HG03442 (cell line): ENCODE measurements at regions not wholly inside any gene's neighbourhood (a gene's known extent, or its start where the extent isn't known, plus 50 kb on each side); places are given as distances from the start of the nearest gene placed in this dataset.

ENCODE experiments used
- ATAC-seq: cut with Tn5 transposase; IDR thresholded peaks from one replicate; pipeline ENCODE4 v1.9.1; 2021; ENCODE audit warnings: mild to moderate bottlenecking, moderate library complexity; ENCODE audit not compliant: unreplicated experiment

DNA sequence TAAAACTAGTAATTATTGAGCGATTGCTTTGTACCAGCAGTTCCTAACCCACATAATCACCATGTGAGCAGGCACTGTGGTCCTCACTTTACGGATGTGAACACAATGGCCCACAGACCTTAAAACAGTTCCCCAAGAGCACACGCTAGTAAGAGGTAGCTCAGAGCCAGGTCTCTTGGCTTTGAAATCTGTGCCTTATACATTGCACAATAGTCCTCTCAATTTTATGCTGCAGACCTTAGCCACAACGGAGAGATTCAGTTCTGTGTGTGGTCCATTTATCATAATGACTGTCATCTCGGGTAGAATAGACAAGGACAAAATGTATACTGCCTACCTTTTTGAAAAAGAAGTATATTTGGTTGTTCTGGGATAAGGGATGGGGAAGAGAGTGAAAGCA is 289.0 kb upstream of the ANKRD55 start:
- ATAC-seq, result no peak

DNA sequence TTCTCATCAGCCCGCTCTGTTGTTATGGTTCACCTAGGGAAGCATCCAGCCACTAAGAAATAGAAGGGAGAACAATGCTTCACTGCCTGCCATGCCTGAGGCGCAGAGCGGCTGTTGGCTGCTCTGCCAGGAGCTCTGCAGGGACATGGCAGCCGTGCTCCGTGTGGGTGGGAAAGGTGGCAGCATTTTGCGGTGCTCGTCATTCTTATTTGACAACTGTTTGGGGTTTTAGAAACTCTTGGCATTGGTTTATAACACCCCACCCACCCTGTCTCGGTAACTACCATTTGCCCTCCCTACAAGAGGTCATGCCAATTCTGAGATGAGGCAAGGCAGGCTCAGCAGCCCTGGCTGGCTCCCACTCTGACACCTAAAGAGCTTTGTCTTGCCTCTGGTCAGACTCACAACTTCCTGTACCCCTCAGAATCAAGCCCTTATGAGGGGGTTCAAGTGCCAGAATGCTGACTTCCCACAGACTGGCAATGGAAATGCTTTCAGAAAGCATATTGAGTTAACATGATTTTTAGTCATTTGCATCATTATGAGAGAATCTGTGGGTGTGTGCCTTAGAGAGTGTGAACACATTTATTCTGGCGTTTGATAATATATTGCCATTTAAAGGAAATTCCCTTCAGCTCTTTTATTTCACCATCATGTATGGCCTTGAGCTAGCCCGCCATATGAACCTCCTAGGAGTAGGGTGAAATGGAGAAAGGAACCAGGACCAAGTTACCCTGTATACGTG is 288.0 kb upstream of the ANKRD55 start:
- no peak for ATAC-seq

DNA sequence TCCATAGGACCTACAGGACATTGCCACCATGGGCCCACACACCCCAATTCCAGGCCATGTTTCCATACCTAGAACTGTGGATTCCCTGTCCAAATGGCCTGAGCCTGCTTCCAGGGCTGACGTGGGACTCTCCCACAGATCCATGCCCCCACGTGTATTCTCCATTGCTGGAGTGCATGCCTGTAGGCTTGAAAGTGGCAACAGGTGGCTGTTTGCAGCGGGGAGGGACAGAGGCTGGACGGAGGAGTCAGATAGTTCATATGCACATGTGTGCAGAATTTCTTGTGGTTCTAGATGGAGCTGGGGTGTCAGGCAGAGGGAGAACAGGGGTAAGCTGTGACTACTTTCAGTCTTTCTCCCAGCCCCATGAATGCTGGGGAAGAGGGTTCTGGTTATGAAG is 285.7 kb upstream of the ANKRD55 start:
- no peak for ATAC-seq

DNA sequence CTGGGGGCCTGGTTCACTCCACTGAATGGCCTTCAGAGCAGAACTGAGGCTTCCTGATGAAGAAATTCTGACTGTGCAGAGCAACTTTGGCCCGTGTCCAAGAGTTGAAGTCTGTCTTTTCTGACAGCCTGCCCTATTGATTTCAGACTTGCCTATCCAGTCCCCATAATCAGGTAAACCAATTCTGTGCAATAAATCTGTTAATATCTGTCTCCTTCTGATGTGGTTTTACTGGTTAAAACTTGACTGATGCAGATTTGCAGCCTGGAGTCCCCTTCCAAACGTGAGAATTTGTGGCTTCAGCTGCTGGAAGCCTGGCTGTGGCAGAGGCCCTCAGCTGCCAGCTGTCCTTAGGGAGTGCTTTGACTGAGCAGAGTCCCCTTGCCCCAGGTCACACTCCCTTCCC is 283.9 kb upstream of the ANKRD55 start:
- ATAC-seq, result no peak

DNA sequence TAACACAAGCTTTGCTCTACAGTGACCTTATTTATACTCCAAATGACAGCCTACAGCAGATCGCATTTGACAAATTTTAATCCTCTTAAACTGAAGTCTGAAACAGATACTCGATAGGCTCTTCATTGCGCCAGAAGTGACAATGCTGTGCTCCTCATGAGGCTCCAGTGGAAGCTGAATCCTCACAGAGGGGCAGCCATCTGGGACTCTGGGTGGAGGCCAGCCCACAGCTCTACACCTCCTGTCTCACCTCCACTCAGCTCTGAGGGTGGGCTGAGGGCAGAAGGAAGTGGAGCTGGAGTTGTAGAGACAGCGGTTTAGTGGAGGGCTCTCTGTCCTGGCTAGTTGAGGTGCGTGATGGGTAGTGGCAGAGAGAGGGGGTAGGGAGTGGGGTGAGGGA is 283.3 kb upstream of the ANKRD55 start:
- ATAC-seq, result no peak

DNA sequence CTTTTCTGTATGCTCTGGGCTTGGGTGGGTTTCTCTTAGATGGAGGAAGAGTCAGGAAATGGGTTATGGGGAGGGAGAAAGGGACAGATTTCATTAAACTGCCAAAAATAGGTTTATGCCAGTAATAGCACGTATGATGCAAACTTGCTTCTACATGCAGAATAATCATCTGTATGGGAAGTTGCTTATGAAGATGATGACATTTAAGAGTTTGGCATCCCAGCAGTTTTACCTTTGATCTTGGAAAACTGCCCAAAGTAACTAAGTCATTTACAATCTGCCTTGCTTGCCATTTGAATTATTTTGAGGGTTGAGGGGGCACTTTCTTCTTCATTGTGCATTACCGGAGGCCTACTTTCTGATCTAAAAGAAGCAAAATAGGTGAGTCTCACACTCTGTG is 282.9 kb upstream of the ANKRD55 start:
- no peak for ATAC-seq

DNA sequence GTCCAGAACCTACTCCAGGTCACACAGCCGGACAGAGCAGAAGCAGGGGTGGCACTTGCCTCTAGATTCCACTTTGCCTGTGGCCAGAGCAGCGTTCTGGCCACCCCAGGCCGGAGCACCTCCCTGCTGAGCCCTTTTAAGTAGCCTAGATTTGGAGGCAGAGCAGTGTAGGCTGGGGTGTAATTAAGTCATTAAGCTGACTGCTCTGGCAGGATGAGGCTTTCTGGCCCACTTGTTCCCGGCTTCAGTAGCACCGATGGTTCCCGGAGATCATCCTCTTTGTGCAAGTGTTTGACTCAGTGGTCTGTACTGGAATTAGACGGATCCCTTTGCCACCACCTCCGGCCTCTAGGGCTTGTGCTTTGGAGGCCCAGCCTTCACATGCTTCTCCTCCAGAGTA is 281.9 kb upstream of the ANKRD55 start:
- ATAC-seq, result no peak

DNA sequence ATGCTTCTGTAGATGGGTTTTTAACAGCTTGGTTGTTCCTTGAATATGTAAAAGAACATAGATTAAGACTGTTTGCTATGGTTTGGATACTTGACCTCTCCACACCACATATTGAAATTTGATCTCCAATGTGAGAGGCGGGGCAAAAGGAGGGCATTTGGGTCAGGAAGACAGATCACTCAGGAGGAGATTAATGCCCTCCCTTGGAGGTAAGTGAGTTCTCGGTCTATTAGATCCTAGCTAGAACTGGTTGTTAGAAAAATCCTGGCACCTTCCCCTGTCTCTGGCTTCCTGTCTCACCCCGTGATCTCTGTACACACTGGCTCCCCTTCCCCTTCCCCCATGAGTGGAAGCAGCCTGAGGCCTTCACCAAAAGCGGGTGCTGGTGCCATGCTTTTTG is 281.1 kb upstream of the ANKRD55 start:
- ATAC-seq, result no peak

DNA sequence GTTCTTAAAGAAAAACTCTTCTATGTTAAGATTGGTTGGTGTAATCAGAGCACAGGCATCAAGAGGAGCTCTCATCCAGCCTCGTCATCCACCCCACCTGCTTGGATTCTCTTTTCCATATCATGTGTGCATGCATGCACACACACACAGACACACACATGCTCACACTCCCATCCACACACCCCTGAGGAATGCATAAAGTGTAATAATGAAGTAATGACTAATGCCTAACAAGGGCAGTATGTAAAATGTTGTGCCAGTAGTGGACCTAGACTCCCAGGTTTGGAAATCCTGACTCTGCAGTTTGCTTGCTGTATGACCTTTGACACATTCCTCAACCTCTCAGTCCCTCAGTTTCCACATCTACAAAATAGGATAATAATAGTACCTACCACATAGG is 280.0 kb upstream of the ANKRD55 start:
- no peak for ATAC-seq

DNA sequence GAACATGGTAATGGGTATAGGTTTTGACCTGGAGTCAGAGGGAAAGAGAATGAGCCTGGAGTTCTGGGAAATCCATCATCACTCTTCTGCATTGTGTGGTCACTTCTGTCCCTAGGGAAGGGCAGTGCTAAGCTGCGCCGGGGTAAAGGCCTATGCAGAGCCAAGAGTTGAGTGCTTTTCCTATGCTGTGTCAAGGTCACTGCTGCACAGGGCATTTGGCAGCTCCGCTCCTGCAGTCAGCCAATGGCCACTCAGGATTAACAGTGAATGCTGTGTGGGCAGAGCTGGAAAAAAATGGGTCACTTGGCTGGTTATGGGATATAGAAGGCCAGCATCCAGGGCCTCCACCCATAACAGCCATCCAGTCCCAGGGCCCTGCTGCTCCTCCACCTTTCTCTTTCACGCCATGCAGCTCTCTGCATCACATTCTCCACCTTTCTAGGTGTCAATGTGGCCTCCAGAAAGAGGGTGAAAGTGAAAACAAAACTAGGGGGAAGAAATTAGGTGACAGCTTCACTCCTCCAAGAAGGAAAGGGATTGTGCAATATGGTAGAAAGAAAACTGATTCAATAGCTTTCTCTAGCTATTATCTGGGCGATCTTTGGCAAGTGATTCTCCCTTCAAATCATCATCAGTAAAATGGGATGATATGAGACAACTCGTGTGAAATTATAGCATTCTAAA is 279.3 kb upstream of the ANKRD55 start:
- no peak for ATAC-seq

DNA sequence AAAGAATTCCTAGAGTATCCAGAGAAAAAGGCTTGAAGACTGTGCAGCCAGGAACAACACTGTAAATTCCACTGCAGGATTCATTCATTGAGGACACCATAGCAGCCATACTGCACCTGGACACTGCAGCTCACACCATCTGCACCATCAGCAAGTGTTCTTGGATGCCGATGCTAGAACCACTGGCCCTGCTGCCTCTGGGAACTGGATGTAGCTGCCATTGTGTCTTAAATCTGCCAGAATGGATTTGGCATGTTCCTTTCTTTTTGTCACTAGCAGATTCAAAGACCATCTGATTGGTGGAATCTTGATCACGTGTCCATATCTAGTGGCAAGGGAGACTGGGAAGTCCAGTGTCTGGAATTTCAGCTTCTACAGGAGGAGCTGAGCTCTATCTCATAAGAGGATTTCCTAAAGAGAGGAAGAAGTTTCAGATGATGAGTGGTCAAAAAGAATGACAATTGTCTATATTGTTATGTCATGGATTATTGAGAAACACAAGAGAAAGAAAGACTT is 278.3 kb upstream of the ANKRD55 start:
- no peak for ATAC-seq

DNA sequence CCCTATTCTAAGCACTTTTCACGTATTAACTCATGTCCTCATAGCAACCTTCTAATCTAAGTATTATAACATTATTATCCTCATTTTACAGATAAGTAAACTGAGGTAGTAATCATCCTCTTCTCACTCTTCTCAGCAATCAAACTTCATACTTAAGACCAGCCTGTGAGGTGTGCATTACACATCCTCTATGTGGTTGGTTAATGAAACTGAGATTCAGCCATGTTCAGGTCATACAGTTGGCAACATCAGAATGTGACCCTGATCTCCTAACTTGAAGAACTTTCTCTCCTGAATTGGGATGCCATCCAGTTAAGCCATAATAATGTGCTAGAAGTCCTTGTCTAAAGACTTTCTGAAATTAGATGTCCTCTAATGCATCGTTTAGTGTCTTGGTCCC is 275.1 kb upstream of the ANKRD55 start:
- ATAC-seq, result no peak

DNA sequence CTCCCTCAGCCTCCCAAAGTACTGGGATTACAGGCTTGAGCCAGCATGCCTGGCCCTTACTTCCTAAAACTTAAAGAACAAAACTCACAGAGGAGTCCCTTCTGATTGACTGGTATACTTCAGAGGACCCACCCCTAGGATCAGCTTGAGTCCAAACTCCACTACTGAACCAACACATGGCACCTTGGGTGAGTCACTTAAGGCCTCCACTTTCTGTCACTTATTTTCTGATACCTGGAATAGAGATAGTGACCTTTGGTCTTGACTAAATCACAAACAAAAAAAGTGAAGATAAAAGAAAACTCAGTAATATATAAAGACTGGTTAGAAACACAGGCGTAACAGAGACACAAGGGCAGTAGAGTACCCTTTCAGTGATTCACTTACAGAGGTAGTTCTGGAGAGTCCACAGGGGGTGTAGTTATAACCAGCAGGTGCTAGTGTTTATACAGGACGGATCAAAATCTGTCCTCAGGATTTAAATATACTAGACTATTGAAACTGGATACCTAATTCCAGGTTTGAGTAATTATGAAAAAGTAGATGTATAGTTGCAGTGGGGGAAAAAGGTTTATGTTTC is 274.3 kb upstream of the ANKRD55 start:
- ATAC-seq, result no peak

DNA sequence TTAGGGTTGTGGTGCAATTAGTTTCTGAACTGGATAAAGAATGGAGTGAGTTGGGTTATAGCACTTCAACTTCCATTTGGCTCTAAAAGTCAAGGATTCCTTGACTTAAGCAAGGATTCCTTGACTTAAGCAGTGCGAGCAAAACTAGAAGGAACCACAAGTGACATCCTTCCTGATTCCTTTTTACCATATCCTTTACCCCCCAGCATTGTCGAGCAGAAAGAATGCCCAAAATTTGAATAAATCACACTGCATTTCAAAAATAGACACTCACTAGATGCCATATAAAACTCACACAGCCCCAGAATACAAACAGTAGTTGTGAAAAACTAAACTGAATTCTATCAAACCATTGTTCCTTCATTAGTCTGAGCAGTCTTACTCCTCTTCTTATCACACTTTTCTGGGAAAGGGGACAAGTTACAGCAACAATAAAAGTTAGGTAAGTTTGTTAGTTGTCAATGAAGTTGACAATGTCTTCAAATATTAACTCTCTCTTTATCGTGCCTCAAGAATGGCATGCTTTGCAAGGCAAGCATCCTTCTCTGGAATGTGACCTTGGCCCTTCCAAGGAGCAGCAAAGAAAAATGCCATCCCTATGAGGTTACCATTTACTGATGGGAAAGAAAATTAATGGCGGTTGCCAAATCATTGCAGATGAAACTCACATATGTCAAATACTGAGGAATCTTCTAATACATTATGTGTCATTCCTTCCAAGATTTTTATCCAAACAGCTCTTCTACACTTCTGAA is 273.3 kb upstream of the ANKRD55 start:
- no peak for ATAC-seq

DNA sequence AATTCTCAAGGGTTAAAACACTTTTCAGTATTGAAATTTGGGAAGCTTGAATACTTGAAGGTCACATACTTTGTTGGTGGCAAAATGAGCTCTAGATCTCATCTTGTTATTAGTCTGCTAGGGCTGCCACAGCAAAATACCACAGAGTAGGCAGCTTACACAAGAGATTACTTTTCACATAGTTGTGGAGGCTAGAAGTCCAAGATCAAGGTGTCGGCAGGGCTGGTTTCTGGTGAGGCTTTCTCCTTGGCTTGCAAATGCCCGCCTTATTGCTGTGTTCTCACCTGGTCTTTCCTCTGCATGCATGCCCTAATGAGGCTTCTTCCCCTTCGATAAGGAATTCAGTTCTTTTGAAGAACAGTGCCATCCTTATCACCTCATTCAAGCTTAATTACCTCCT is 270.8 kb upstream of the ANKRD55 start:
- ATAC-seq, result no peak

DNA sequence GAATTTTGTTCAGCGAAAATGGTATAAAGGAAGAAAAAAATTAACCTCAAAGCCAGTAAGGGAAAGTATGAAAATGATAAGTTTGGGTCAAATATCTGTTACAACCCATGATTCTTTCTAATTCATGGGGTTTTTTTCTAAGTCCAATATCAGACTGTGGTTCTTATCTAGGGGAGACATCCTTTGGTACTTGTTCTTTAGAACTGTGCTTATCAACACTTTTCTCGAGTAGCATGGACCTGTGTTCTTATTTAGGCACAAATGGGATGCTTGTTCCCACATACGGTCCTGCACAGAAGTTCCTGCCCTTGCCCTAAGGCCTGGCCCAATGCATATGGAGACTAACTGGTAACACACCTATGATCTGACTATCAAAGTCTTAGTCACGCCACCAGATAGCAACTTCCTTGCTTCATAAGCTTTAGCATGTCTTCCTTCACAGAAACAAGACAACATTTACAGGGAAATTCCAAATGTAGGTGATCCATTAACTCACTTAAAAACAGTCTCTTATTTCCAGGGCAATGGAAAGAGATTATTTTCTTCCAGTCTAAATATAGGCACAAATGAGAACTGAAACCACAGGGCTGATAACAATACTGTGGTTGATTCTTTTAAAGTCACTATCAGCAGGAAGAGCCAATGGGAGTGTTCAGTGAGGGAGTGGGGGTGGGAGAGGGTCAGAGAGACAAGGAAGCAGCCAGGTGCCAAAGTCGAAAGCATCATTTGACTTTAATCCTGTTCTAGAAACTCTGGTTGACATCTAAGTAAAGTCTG is 268.8 kb upstream of the ANKRD55 start:
- no peak for ATAC-seq

DNA sequence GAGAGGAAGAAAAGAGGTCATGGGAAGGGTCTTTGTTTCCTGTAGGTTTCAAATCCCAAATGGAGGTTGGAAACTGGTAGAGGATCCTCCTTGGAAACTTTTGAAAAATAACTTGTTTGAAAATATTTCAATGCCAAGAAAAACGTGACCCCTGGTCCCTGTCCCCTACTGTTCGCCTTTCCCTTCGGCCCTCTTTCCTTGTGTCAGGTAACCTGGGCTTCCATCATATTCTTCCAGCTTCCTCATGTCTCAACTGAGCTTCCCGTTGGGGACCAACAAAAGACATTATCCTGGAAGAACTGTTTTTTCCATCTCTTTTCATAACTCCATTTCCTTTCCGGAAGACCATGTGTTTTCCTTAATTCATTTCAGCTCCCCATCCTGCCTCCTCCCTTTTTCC is 266.8 kb upstream of the ANKRD55 start:
- ATAC-seq, result no peak

DNA sequence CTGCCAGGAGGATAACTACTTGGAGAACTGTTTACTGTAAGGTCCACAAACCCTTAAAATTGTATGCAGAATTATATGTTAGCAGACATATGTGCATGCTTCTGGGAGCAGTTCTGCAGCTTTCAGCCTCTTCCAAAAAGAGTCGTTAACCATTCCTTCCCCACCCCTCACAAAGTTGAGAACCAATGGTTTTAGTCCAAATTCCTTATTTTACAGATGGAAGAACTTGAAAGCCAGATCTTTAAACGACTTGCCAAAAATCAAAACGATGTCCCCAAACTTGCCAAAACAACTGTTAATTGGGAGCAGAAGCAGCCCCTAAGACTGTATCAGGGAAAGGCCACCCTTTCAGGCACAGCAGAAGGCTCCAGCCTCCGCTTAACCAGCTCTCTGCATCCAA is 266.4 kb upstream of the ANKRD55 start:
- no peak for ATAC-seq

DNA sequence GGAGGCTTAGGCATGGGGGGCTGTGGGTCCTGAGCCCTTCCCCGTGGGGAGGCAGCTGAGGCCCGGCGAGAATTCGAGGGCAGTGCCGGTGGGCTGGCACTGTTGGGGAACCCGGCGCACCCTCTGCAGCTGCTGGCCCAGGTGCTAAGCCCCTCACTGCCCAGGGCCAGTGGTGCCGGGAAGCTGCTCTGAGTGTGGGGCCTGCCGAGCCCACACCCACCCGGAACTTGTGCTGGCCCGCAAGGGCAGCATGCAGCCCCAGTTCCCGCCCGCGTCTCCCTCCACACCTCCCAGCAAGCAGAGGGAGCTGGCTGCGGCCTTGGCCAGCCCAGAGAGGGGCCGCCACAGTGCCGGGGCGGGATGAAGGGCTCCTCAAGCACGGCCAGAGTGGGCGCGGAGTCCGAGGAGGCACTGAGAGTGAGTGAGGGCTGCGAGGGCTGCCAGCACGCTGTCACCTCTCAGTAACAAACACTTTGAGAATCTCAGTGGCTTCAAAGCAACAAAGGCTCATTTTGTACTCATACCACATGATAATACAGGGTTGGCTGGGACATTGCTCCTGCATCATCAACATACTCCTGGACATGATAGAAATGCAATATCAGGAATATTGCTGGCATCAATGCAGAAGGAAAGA is 265.7 kb upstream of the ANKRD55 start:
- ATAC-seq, result no peak

DNA sequence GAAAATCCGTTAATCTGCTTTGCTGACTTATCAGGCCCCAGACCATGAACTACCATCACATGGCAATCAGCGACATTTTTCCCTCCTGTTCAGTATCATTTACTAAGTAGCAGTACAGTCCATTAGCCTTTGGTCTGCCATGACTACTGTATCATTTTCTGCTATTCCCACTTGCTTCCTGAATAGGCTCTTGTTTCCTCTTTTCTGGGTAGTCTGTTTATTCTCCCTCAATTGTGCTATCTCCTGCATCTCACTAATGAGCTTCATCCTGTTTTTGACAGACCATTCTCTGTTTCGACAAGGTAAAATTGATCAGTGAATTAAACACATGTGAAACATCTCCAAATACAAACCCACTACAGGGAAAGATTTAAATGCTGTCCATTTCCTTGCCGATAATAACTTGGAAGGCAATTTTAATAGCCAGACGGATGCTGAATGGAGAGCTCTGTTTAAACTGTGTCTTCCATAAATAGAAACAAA is 263.5 kb upstream of the ANKRD55 start:
- no peak for ATAC-seq
